Adrenal gland (tissue), 5 donors: ENCODE measurements at regions not wholly inside any gene's neighbourhood (a gene's known extent, or its start where the extent isn't known, plus 50 kb on each side); places are given as distances from the start of the nearest gene placed in this dataset.

ENCODE experiments used
- POLR2A ChIP-seq, 2 donors: fragments of 450-650 bp; IDR thresholded peaks; one replicate each; pipeline ENCODE4 v1.6.1; 2017; ENCODE audit warnings: antibody characterized with exemption in 2 of 2, mild to moderate bottlenecking in 2 of 2, moderate library complexity in 1 of 2
- TF ChIP-seq, protein P1 (sequence below), 6 experiments: fragments of 450-650 bp in 4 of 6; fragments of 200-600 bp in 2 of 6; sonication (generic) in 1 of 6; IDR thresholded peaks; 1 replicate in 5 of 6; 2 replicates in 1 of 6; pipeline versions ENCODE4 v1.5.1 to v1.8.0; 2016 to 2021; ENCODE audit warnings: antibody characterized with exemption in 6 of 6, mild to moderate bottlenecking in 2 of 6, moderate library complexity in 1 of 6
- donor health status: DM: no; HTN: no; CAD: no.

DNA sequence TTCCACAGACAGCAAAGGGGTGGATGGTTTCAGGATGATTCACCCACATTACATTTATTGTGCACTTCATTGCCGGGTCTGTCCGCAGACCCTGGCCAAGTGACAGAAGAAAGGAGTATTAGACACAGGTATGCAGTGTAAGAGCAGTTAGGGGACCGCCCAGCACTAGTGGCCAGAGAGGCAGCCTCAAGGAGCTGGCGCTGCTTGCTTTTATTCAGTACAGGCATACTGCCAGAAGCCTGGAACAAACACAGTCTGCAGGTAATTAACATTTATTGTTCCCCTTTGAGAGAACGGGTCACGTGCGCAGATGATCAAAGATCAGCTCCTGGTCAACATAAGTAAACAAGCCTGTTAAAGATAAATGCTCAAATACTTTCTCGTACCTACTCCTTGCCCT is 1639.0 kb upstream of the IGFBP7 start:
- TF ChIP-seq, protein P1, sequence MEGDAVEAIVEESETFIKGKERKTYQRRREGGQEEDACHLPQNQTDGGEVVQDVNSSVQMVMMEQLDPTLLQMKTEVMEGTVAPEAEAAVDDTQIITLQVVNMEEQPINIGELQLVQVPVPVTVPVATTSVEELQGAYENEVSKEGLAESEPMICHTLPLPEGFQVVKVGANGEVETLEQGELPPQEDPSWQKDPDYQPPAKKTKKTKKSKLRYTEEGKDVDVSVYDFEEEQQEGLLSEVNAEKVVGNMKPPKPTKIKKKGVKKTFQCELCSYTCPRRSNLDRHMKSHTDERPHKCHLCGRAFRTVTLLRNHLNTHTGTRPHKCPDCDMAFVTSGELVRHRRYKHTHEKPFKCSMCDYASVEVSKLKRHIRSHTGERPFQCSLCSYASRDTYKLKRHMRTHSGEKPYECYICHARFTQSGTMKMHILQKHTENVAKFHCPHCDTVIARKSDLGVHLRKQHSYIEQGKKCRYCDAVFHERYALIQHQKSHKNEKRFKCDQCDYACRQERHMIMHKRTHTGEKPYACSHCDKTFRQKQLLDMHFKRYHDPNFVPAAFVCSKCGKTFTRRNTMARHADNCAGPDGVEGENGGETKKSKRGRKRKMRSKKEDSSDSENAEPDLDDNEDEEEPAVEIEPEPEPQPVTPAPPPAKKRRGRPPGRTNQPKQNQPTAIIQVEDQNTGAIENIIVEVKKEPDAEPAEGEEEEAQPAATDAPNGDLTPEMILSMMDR (IDR thresholded peaks at IDR 0.05), result no peak
- TF ChIP-seq POLR2A (IDR thresholded peaks at IDR 0.05), result no peak
